Stimulated activated naive B cell treated with anti-CD40 and anti-IgM and Interleukin-4, amounts not matched to agents 10 μg/mL and 1 μg/mL and 100 μg/mL, for 72 hours (primary cell): ENCODE measurements at regions not wholly inside any gene's neighbourhood (a gene's known extent, or its start where the extent isn't known, plus 50 kb on each side); places are given as distances from the start of the nearest gene placed in this dataset.

ENCODE experiments used
- ATAC-seq, 2 donors: fragments of 150-1000 bp; cut with Tn5 transposase; replicated peaks; 2 replicates each; pipeline ENCODE4 v1.10.0; 2021; ENCODE audit warnings: moderate library complexity in 1 of 2
- DNase-seq: peaks from one replicate; pipeline ENCODE4 v3.0.0; 2021
- H3K27ac Mint-ChIP-seq: one replicate; pipeline ENCODE4 v1.8.0; 2022; ENCODE audit warnings: mild to moderate bottlenecking, mixed read lengths
- H3K27me3 Mint-ChIP-seq, 2 donors: one replicate each; pipeline ENCODE4 v1.8.0; 2022; ENCODE audit warnings: mixed read lengths in 2 of 2
- H3K36me3 Mint-ChIP-seq, 2 donors: one replicate each; pipeline ENCODE4 v1.8.0; 2022; ENCODE audit warnings: mixed read lengths in 2 of 2, mild to moderate bottlenecking in 1 of 2
- H3K4me1 Mint-ChIP-seq, 2 donors: one replicate each; pipeline ENCODE4 v1.8.0; 2022; ENCODE audit warnings: mixed read lengths in 2 of 2, mild to moderate bottlenecking in 1 of 2
- H3K4me3 Mint-ChIP-seq, 2 donors: one replicate each; pipeline ENCODE4 v1.8.0; 2022; ENCODE audit warnings: mild to moderate bottlenecking in 2 of 2, mixed read lengths in 2 of 2, moderate library complexity in 1 of 2
- H3K9me3 Mint-ChIP-seq, 2 donors: one replicate each; pipeline ENCODE4 v1.8.0; 2022; ENCODE audit warnings: mixed read lengths in 2 of 2, mild to moderate bottlenecking in 1 of 2

DNA sequence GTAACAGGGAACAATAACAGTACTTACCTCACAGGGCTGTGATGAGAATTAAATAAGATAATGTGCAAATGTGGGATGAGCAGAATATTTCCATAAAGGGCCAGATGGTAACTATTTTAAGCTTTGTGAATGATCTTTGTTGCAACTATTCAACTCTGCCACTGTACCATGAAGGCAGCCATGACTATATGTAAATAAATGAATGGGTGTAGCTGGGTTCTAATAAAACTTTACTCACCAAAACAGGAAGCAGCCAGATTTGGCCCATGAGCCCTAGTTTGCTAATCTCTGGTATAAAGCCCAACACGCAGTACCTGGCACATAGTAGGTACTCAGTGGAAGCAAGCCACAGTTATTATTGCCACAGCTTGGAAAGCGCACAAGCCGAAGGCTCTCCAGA, 362.7 kb upstream of the PROK2 start:
- peaks cover 17 to 35% of the 10 kb centered on the region in 2 donors for H3K27me3 Mint-ChIP-seq
- H3K27ac Mint-ChIP-seq, result no peak overlapping the region
- DNase-seq (no peak), ATAC-seq (no peak)
- peaks cover 0 to 7% of the 10 kb centered on the region in 2 donors for H3K9me3 Mint-ChIP-seq
- peaks cover 33 to 50% of the 10 kb centered on the region in 2 donors for H3K4me1 Mint-ChIP-seq
- no peak overlapping the region for H3K4me3 Mint-ChIP-seq
- H3K36me3 Mint-ChIP-seq, result peaks cover 6 to 7% of the 10 kb centered on the region in 2 donors

DNA sequence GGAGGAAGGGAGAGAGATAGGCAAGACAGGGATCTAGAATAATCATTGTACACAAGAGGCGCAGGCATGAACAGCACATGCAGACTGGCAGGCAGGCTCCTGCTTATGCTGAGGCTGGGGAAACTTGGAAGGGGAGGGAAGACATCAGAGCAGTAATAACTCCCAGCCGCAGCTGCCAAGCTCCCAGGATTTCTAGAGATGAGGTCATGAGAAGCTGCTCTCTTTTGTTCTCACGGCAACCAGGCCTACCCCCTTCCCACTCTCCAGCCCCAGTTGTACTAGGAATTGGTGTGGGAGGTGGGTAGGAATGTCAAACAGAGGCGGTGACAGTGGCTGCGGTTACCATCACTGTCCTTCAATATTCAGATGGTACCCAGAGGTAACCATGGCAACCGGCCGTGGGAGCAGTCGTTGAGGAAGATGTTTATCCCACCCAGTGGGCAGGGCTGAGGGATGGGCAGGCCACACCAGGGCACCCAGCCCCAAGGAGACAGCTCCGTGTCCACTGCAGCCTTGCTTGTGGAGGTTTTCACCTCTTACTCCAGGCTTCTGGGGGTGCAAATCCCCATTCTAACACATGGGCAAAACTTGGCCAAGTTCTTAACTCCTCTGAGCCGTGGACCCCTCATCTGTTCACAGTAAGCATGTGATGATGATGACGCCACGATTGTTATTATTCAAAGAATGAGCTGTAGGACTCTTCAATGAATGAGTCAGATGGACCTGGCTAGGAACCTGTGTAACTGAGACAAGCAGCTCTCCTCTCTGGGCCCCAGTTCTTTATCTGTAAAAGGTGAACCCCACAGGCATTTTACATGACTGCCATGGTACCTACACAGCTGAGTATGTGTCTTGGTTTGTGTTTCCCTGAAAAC, 360.8 kb upstream of the PROK2 start:
- DNase-seq, result no peak
- H3K36me3 Mint-ChIP-seq, result peaks cover 6 to 7% of the 10 kb centered on the region in 2 donors
- peaks cover 15 to 33% of the 10 kb centered on the region in 2 donors for H3K27me3 Mint-ChIP-seq
- peak overlapping the region; percentile 70 for H3K27ac Mint-ChIP-seq
- peak in 1 of 2 donors; percentile 19 for ATAC-seq
- H3K4me1 Mint-ChIP-seq, result peaks cover 39 to 68% of the 10 kb centered on the region in 2 donors
- peak overlapping the region in 1 of 2 donors; percentile 36 for H3K4me3 Mint-ChIP-seq
- peaks cover 0 to 7% of the 10 kb centered on the region in 2 donors for H3K9me3 Mint-ChIP-seq

DNA sequence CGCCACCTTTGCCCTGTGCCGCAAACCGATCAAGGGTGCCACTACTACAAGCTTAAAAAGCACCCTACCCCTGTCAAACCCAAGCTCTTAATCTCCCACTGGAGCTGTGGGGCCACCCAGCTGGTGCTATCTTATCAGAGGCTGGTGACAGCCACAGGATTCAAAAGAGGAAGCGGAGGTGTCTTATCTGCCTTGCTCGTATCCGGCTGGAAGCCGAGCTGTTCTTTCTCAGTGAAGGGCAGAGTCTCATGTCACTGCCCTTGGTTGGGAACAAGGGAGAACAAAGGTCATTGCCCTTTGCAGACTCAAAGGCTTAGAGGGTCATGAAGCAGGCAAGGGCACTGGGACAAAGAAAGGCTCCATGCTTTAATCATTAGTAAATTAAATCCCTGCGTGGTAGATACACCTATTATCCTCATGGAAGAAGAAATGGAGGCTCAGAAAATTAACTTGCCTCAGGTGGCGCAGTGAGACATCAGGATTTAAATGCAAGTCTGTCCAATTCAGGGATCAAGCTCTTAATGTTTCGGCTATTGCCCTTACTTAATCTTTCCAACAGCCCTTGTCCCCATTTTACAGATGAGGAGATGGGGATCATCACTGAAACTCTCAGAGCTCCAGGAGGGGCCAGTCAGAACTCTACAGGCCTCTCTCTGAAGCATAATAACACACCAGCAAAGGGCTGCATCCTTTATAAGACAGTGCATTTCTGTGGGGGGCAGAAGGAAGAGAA, 360.0 kb upstream of the PROK2 start:
- ATAC-seq (peak; percentile 90 to 94), DNase-seq (peak; percentile 36)
- Mint-ChIP-seq H3K9me3 (peaks cover 0 to 7% of the 10 kb centered on the region in 2 donors), H3K4me3 (peak overlapping the region; percentile 14 to 59), H3K27ac (peak overlapping the region; percentile 70), H3K27me3 (peaks cover 15 to 33% of the 10 kb centered on the region in 2 donors), H3K36me3 (peaks cover 6 to 7% of the 10 kb centered on the region in 2 donors), H3K4me1 (peaks cover 42 to 68% of the 10 kb centered on the region in 2 donors)

DNA sequence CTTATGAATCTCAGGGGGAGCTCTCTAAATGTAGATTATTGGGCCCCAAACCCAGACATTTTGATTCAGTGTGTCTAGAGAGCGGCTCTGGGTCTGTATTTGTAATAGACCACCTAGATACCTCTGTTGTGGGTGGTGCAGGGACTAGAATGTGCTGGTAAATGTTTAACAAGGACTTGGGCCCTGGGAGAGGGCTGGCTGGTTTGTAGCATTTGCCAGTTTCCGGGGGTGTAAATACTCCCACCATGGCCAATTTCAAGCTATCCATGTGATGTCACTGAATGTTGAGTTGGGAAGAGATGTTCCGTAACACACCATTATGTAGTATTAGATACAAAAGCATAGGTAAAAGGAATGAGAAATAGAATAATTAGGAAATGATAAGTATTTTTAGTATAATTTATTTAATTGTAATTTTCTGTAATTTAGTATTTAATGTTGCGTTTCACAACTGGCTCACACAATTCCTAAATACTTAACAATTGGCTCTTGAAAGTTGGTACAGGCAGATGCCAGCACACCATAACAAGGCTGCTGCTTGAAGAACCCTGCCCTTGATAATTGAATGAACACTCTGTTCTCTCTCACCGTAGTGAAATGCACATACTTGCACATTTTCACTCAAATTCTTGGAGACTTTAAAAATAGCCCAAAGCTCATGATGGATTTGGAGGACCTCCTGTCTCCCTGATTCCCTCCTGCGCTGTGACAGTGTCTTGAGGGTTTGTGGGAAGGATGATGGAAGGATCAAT, 359.2 kb upstream of the PROK2 start:
- peaks cover 44 to 70% of the 10 kb centered on the region in 2 donors for H3K4me1 Mint-ChIP-seq
- no peak for DNase-seq

DNA sequence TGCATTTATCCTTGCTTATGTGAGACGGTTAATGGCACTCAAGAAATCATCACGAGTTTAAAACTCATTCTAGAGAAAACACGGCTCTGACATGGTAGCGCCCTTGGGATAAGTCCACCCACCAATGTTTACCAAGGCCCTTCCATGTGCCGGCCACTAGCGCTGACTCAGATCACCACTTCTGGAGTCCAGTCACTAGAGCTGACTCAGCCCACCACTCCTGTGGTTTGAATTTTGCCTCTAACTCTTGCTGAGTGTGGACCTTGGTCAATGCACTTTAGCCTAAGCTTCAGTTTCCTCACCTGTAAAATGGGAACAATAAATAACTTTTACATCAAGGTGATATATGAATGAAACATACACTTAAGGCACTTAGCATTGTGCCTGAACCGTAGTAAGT, 358.4 kb upstream of the PROK2 start:
- H3K27me3 Mint-ChIP-seq, result peaks cover 16 to 27% of the 10 kb centered on the region in 2 donors
- H3K27ac Mint-ChIP-seq, result no peak overlapping the region
- DNase-seq (no peak), ATAC-seq (no peak)
- peaks cover 0 to 4% of the 10 kb centered on the region in 2 donors for H3K9me3 Mint-ChIP-seq
- H3K36me3 Mint-ChIP-seq, result peaks cover 2% of the 10 kb centered on the region in 2 donors
- peaks cover 47 to 74% of the 10 kb centered on the region in 2 donors for H3K4me1 Mint-ChIP-seq
- H3K4me3 Mint-ChIP-seq, result no peak overlapping the region

More for the DNA sequence above, 359.2 kb upstream of the PROK2 start:
- H3K36me3 Mint-ChIP-seq, result peaks cover 6 to 7% of the 10 kb centered on the region in 2 donors
- peak overlapping the region; percentile 75 for H3K27ac Mint-ChIP-seq
- ATAC-seq, result no peak
- H3K4me3 Mint-ChIP-seq, result peak overlapping the region; percentile 14 to 59
- H3K9me3 Mint-ChIP-seq, result peaks cover 0 to 7% of the 10 kb centered on the region in 2 donors
- H3K27me3 Mint-ChIP-seq, result peaks cover 19 to 33% of the 10 kb centered on the region in 2 donors

DNA sequence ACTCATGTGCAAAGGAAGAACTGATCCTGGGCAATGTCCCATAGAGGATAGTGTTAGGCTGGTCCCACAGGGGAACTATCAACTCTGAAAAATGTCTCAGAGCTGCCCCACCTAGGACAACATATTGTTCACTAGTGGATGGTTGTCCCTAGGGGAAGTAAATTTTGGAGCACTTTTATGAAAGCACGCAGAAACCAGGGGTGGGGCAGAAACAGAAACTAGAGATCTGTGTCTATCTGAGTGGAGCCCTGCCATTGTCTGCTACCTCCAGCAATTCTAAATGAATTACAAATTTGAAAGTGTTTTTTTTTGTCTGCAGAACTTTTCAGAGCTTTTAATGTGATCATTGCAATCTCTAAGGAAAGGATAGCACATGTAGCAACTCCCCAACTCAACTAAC, 357.1 kb upstream of the PROK2 start:
- no peak for ATAC-seq

DNA sequence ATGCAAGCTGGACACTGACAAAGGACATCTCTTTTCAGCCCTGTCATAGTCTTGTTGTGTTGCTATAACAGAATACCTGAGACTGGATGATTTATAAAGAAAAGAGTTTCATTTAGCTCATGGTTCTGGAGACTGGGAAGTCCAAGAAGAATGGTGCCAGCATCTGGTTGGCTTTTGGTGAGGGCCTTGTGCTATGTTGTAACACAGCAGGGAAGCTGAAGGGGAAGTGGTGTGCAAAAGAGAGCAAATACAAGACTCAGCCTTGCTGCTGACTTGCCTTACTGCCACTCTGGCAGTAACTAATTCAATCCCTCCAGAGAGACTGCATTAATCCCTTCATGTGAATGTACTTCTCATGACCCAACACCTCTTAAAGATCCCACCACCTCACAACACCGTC, 356.3 kb upstream of the PROK2 start:
- Mint-ChIP-seq H3K9me3 (no peaks in the 10 kb centered on the region), H3K27me3 (peaks cover 15 to 20% of the 10 kb centered on the region in 2 donors), H3K36me3 (no peaks in the 10 kb centered on the region), H3K4me3 (no peak overlapping the region), H3K27ac (no peak overlapping the region), H3K4me1 (peaks cover 55 to 82% of the 10 kb centered on the region in 2 donors)
- DNase-seq (no peak), ATAC-seq (no peak)

More for the DNA sequence above, 357.1 kb upstream of the PROK2 start:
- Mint-ChIP-seq H3K36me3 (no peaks in the 10 kb centered on the region), H3K9me3 (no peaks in the 10 kb centered on the region), H3K27ac (no peak overlapping the region), H3K4me3 (no peak overlapping the region), H3K4me1 (peaks cover 52 to 78% of the 10 kb centered on the region in 2 donors), H3K27me3 (peaks cover 12 to 22% of the 10 kb centered on the region in 2 donors)
- no peak for DNase-seq

DNA sequence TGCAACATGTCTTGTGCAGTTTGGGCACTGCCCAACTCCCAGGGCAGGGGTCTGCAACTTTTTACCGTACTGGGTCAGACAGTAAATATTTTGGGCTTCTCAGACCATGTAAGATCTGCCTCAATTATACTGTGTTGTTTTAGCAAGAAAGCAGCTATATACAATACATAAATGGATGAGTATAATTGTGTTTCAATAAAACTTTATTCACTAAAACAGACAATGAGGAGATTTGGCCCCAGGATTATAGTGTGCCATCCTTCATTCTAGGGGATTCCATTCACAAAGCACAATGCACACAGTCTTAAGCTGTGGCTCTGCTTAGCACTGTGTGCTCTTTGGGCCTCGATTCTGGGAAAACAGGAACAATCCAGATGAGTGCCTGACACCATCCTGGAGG, 354.4 kb upstream of the PROK2 start:
- H3K36me3 Mint-ChIP-seq, result no peaks in the 10 kb centered on the region
- peaks cover 50 to 82% of the 10 kb centered on the region in 2 donors for H3K4me1 Mint-ChIP-seq
- H3K27ac Mint-ChIP-seq, result no peak overlapping the region
- no peak overlapping the region for H3K4me3 Mint-ChIP-seq
- H3K9me3 Mint-ChIP-seq, result no peaks in the 10 kb centered on the region
- peaks cover 4 to 9% of the 10 kb centered on the region in 2 donors for H3K27me3 Mint-ChIP-seq
- ATAC-seq, result no peak
- no peak for DNase-seq

DNA sequence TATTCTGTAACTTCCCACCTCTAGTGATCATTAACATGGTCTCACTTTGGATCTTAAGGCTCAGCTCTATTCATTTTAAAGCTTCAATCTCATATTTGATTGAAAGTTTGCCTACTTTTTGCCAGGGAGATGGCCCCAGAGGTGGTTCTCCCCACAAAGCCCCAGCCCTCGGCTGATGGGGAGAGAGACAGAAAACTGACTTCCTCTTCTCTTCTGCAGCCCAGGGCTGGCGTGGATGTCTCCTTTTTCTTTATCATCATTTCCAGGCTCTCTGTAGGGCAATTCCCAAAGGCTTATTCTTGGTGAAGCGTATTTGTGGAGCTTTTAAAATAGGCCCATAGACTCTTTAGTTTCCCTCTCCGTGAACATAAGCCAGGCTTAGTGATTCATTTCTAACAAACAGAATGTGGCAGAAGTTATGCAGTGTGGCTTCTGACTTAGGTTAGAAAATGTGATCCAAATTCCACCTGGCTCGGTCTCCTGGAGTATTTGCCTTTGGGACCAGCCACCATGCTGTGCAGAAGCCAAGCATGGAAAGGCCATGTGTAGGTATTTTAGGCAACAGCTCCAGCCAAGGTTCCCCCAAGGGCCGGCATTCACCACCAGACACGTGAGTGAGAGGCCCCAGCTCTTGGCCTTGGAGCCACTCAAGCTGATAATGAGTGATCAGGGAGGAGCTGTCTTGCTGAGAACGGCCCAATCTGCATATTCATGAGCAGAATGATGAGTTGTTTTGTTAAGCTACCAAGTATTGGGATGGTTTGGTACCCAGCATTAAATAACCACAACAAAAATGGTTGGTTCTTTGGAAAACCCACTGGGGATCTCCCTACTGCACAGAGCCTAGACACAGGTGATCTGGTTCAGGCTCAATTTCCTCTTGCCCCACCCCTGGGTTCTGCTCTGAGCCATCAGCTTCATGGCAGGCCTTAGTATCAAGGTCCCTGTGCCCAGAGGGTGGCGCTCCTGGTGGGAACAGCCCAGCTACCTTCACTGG, 353.2 kb upstream of the PROK2 start:
- peak overlapping the region; percentile 55 to 69 for H3K4me3 Mint-ChIP-seq
- H3K4me1 Mint-ChIP-seq, result peaks cover 54 to 82% of the 10 kb centered on the region in 2 donors
- peak overlapping the region; percentile 94 for H3K27ac Mint-ChIP-seq
- peaks cover 3 to 5% of the 10 kb centered on the region in 2 donors for H3K9me3 Mint-ChIP-seq
- H3K27me3 Mint-ChIP-seq, result peaks cover 0 to 9% of the 10 kb centered on the region in 2 donors
- peak; percentile 70 for DNase-seq
- H3K36me3 Mint-ChIP-seq, result peaks cover 0 to 4% of the 10 kb centered on the region in 2 donors
- peak; percentile 87 to 88 for ATAC-seq

DNA sequence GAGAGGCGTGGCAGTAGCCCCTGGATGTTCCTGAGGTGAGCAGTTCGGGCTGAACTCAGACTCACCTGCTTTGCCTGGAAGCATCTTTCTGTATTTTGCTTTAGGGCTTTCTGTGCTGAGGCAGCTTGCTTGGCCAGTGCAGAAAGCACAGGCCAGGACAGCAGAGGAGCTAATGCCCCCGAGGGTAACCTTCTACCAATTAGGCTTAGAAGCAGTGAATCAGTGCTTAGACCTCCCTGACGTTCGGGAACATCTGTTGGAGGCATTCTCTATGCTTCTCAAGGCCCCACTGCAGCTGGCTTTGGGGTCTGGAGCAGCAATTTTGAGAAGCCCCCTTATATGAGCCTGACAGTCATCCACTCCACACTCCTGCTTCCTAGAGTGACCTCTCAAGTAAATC, 350.7 kb upstream of the PROK2 start:
- DNase-seq, result no peak
- Mint-ChIP-seq H3K9me3 (peaks cover 3 to 5% of the 10 kb centered on the region in 2 donors), H3K4me3 (peak overlapping the region; percentile 59 to 67), H3K27ac (peak overlapping the region; percentile 92), H3K36me3 (peaks cover 0 to 4% of the 10 kb centered on the region in 2 donors), H3K4me1 (peaks cover 54 to 63% of the 10 kb centered on the region in 2 donors), H3K27me3 (peaks cover 5 to 9% of the 10 kb centered on the region in 2 donors)
- no peak for ATAC-seq

DNA sequence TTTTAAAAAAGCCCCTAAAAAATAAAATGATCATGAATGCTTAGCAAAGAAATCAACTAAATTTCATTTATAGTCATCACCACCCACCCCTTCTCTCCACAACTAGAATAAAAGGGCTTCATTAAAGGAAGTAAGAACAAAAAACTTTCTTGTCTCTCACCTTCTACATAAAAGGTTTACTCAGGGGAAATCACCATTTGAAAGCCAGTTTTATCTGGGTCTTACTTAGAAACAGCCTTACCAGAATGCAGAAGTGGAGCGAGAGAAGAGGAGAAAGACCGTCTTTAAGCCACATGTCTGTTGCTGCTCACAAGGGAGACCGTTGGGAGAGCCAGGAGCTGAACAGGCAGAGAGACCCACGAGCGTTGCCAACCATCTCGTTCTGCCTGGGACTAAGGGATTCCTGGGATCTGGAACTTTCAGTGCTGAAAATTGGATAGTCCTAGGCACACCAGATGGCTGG, 350.1 kb upstream of the PROK2 start:
- DNase-seq (peak; percentile 39), ATAC-seq (peak; percentile 73)
- Mint-ChIP-seq H3K9me3 (peaks cover 3 to 8% of the 10 kb centered on the region in 2 donors), H3K27me3 (peaks cover 5 to 9% of the 10 kb centered on the region in 2 donors), H3K36me3 (peaks cover 0 to 6% of the 10 kb centered on the region in 2 donors), H3K27ac (peak overlapping the region; percentile 92), H3K4me3 (peak overlapping the region; percentile 59 to 67), H3K4me1 (peaks cover 51 to 63% of the 10 kb centered on the region in 2 donors)

DNA sequence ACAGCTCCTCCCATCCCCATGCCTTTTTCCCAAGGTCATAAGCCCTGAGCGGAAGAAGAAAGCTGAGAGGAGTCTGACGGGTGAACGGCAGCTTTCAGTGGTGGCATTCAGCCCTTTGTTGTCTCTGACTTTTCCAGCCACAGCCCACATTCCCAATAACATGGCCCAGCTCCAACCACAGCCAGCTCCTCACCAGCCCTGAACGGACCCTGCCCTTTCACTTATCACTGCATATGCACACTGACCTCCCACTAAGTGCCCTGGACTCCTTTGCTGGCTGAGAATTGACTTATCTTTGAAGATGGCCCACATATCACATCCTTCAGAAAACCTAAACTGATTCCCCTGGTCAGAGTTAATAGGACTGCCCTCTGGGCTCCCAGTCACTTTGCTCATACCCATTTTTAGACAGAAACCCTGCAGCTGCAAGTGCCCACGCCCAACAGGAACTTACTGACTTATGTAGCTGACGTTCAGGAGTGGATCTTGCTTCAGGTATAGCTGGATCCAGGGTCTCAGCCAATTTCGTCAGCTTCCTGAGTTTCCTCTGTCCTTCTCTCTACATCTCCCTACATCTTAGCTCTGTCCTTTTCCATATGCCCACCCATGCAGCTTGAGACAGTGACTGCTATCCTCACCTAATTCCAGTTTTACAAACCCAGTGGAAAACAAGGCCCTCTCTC, 348.5 kb upstream of the PROK2 start:
- H3K9me3 Mint-ChIP-seq, result peaks cover 4 to 8% of the 10 kb centered on the region in 2 donors
- H3K4me3 Mint-ChIP-seq, result no peak overlapping the region
- peaks cover 5 to 9% of the 10 kb centered on the region in 2 donors for H3K27me3 Mint-ChIP-seq
- H3K27ac Mint-ChIP-seq, result peak overlapping the region; percentile 33
- H3K4me1 Mint-ChIP-seq, result peaks cover 45 to 56% of the 10 kb centered on the region in 2 donors
- H3K36me3 Mint-ChIP-seq, result peaks cover 0 to 6% of the 10 kb centered on the region in 2 donors
- ATAC-seq (no peak), DNase-seq (no peak)
